CD4-positive, alpha-beta T cell (primary cell): ENCODE measurements at regions not wholly inside any gene's neighbourhood (a gene's known extent, or its start where the extent isn't known, plus 50 kb on each side); places are given as distances from the start of the nearest gene placed in this dataset.

ENCODE experiments used
- ATAC-seq: fragments of 200-7000 bp; cut with Tn5 transposase; one replicate; pipeline ENCODE4 v1.10.0; 2022; ENCODE audit warnings: mild to moderate bottlenecking; ENCODE audit not compliant: poor library complexity
- CTCF ChIA-PET: fragments of 350-600 bp; sonication (Branson Sonifier 250); formaldehyde crosslinking; loops from one replicate; lab custom pipeline; 2021; ENCODE audit warnings: antibody characterized with exemption, inconsistent platforms; lab: Charles Lee
- POLR2A ChIA-PET: fragments of 350-600 bp; sonication (Branson Sonifier 250); formaldehyde crosslinking; loops from one replicate; lab custom pipeline; 2021; ENCODE audit warnings: antibody characterized with exemption, inconsistent platforms; lab: Charles Lee
- DNase-seq, 14 experiments: peaks; one replicate each; pipeline ENCODE4 v3.0.0-alpha.2; 2013 to 2020; ENCODE audit warnings: mixed read lengths in 2 of 14
- H3K27ac ChIP-seq, 2 donors: one replicate each; pipeline versions ENCODE4 v1.5.1 to v1.7.0; 2013; ENCODE audit warnings: low read length in 2 of 2, low read depth in 1 of 2, mild to moderate bottlenecking in 1 of 2
- H3K27me3 ChIP-seq, 2 experiments: 1 replicate in 1 of 2; 2 replicates in 1 of 2; pipeline versions ENCODE4 v1.6.1 to v1.7.0; 2013; ENCODE audit warnings: low read length in 2 of 2, control low read depth in 1 of 2, mild to moderate bottlenecking in 1 of 2, moderate library complexity in 1 of 2; ENCODE audit not compliant: insufficient read depth in 2 of 2, control insufficient read depth in 1 of 2
- H3K36me3 ChIP-seq: one replicate; pipeline ENCODE4 v1.6.1; 2013; ENCODE audit warnings: low read length, control low read depth; ENCODE audit not compliant: insufficient read depth
- H3K4me1 ChIP-seq: one replicate; pipeline ENCODE4 v1.6.1; 2013; ENCODE audit warnings: low read length, control low read depth; ENCODE audit not compliant: insufficient read depth
- H3K4me3 ChIP-seq: one replicate; pipeline ENCODE4 v1.5.1; 2013; ENCODE audit warnings: mild to moderate bottlenecking, low read length, moderate library complexity
- H3K9me3 ChIP-seq, 2 experiments: 1 replicate in 1 of 2; 2 replicates in 1 of 2; pipeline versions ENCODE4 v1.6.1 to v1.7.0; 2013; ENCODE audit warnings: low read length in 2 of 2, mild to moderate bottlenecking in 2 of 2, control low read depth in 1 of 2, moderate library complexity in 1 of 2; ENCODE audit not compliant: control insufficient read depth in 1 of 2, insufficient read depth in 1 of 2
- H3K27ac Mint-ChIP-seq: one replicate; pipeline ENCODE4 v1.8.0; 2020; ENCODE audit warnings: mixed read lengths
- H3K27me3 Mint-ChIP-seq: one replicate; pipeline ENCODE4 v1.8.0; 2021; ENCODE audit warnings: mixed read lengths
- H3K36me3 Mint-ChIP-seq: one replicate; pipeline ENCODE4 v1.8.0; 2021; ENCODE audit warnings: low read depth, mixed read lengths
- H3K4me1 Mint-ChIP-seq: one replicate; pipeline ENCODE4 v1.8.0; 2021; ENCODE audit warnings: low read depth, mixed read lengths
- H3K4me3 Mint-ChIP-seq: one replicate; pipeline ENCODE4 v1.8.0; 2020; ENCODE audit warnings: mild to moderate bottlenecking, mixed read lengths
- H3K9me3 Mint-ChIP-seq: one replicate; pipeline ENCODE4 v1.8.0; 2020; ENCODE audit warnings: mixed read lengths
- CTCF ChIP-seq: fragments of 200-600 bp; IDR thresholded peaks from one replicate; pipeline ENCODE4 v1.8.0; 2022; ENCODE audit warnings: antibody characterized with exemption, mild to moderate bottlenecking
- intact Hi-C, 2 experiments: fragments of 100-400 bp; cut with DNase I in 1 of 2; cut with micrococcal nuclease in 1 of 2; formaldehyde crosslinking; loops; one replicate each; pipeline versions ENCODE4 v1.15.1 to v1.9.0; 2023 to 2025; cut with DNase I, micrococcal nuclease

- Histone ChIP-seq H3K4me3 (no peak overlapping the region), H3K9me3 (no peaks in the 10 kb centered on the region), H3K27ac (no peak overlapping the region), H3K4me1 (no peaks in the 10 kb centered on the region), H3K27me3 (no peaks in the 10 kb centered on the region), H3K36me3 (no peaks in the 10 kb centered on the region)
- POLR2A ChIA-PET: no interaction called here
- Mint-ChIP-seq H3K27ac (no peak overlapping the region), H3K9me3 (no peaks in the 10 kb centered on the region), H3K36me3 (no peaks in the 10 kb centered on the region), H3K4me3 (no peak overlapping the region), H3K4me1 (no peaks in the 10 kb centered on the region), H3K27me3 (no peaks in the 10 kb centered on the region)
- DNase-seq: no peak
- no peak for TF ChIP-seq CTCF
- intact Hi-C loops: no loop called here
- ATAC-seq: no peak
- CTCF ChIA-PET: no interaction called here
Observed at GRCh38 chr3:34275811-34276210, 477.4 kb downstream of the PDCD6IP start.

- Mint-ChIP-seq H3K4me1 (no peaks in the 10 kb centered on the region), H3K36me3 (no peaks in the 10 kb centered on the region), H3K27me3 (no peaks in the 10 kb centered on the region), H3K27ac (no peak overlapping the region), H3K4me3 (no peak overlapping the region), H3K9me3 (no peaks in the 10 kb centered on the region)
- Histone ChIP-seq H3K4me1 (no peaks in the 10 kb centered on the region), H3K27ac (no peak overlapping the region), H3K9me3 (no peaks in the 10 kb centered on the region), H3K36me3 (no peaks in the 10 kb centered on the region), H3K4me3 (no peak overlapping the region), H3K27me3 (no peaks in the 10 kb centered on the region)
- POLR2A ChIA-PET: no interaction called here
- ATAC-seq: no peak
- CTCF ChIA-PET: no interaction called here
- TF ChIP-seq CTCF: no peak
- intact Hi-C loops: no loop called here
- DNase-seq: no peak
Observed at GRCh38 chr3:34276342-34276741, 477.9 kb downstream of the PDCD6IP start.

GRCh38 chr3:34277110-34277509 is 478.7 kb downstream of the PDCD6IP start:
- Histone ChIP-seq H3K27me3 (no peaks in the 10 kb centered on the region), H3K27ac (no peak overlapping the region), H3K4me3 (no peak overlapping the region), H3K4me1 (no peaks in the 10 kb centered on the region), H3K9me3 (no peaks in the 10 kb centered on the region), H3K36me3 (no peaks in the 10 kb centered on the region)
- no peaks in the 10 kb centered on the region for H3K9me3 Mint-ChIP-seq
- no peaks in the 10 kb centered on the region for H3K36me3 Mint-ChIP-seq
- intact Hi-C loops: no loop called here
- no peaks in the 10 kb centered on the region for H3K27me3 Mint-ChIP-seq
- H3K4me1 Mint-ChIP-seq: no peaks in the 10 kb centered on the region
- CTCF ChIA-PET: no interaction called here
- no peak for TF ChIP-seq CTCF
- POLR2A ChIA-PET: no interaction called here
- H3K4me3 Mint-ChIP-seq: no peak overlapping the region
- ATAC-seq (no peak), DNase-seq (no peak)
- no peak overlapping the region for H3K27ac Mint-ChIP-seq
